ENCODE measurements at regions not wholly inside any gene's neighbourhood (a gene's known extent, or its start where the extent isn't known, plus 50 kb on each side); places are given as distances from the start of the nearest gene placed in this dataset.

GRCh38 chr5:74274326-74274725, 366.2 kb downstream of the ENC1 start:
- TF ChIP-seq CTCF (IDR thresholded peaks at IDR 0.05) = no peak
- TF ChIP-seq EZH2 (IDR thresholded peaks at IDR 0.05) = no peak
- no peak for TF ChIP-seq EZH2phosphoT487 (IDR thresholded peaks at IDR 0.05)
